Brain microvascular endothelial cell (primary cell): ENCODE measurements at regions not wholly inside any gene's neighbourhood (a gene's known extent, or its start where the extent isn't known, plus 50 kb on each side); places are given as distances from the start of the nearest gene placed in this dataset.

ENCODE experiments used
- DNase-seq: peaks from one replicate; pipeline ENCODE4 v3.0.0-alpha.2; 2020
- H3K27ac ChIP-seq: fragments of 250-450 bp; sonication (Bioruptor Pico); 2 replicates; pipeline ENCODE4 v1.5.1; 2020; ENCODE audit warnings: mild to moderate bottlenecking, moderate library complexity
- H3K27me3 ChIP-seq: fragments of 250-450 bp; sonication (Bioruptor Pico); replicated peaks from 2 replicates; pipeline ENCODE4 v1.5.1; 2020; ENCODE audit warnings: mild to moderate bottlenecking
- H3K36me3 ChIP-seq: fragments of 250-450 bp; sonication (Bioruptor Pico); replicated peaks from 2 replicates; pipeline ENCODE4 v1.5.1; 2020; ENCODE audit warnings: mild to moderate bottlenecking
- H3K4me3 ChIP-seq: 2 replicates; pipeline ENCODE4 v1.5.1; 2011; ENCODE audit warnings: low read depth, mild to moderate bottlenecking, control low read depth, low read length, moderate library complexity
- in situ Hi-C: cut with HindIII; loops from 2 replicates; pipeline ENCODE4 v1.10.0; 2017; ENCODE audit warnings: low sequenced_read_pairs, low pct_ligation_motif_present
- TF ChIP-seq, protein P1 (sequence below): IDR thresholded peaks from 2 replicates; pipeline ENCODE4 v1.5.1; 2011; ENCODE audit warnings: low read depth, mild to moderate bottlenecking, moderate library complexity, low read length, control low read depth, inconsistent platforms; ENCODE audit errors: missing control alignments

DNA sequence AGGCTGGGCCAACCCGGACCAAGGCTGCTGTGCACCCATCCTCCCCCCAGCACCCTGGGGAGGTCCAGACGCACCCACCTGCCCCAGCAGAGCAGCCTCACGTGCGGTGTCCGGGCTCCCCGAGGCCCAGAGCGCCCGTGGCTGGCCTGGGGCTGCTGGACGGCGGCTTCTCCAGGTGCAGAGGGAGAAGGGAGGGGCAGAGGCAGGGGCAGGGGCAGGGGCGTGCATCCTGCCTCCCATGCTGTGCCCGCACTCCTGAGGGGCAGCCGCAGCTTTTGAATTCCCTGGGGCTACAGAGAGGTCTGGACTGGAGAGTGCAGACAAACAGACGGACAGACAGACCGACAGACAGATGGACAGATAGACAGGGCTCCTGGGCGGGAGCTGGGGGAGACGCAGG is 83.6 kb upstream of the PRR5 start:
- no peak for DNase-seq
- no peaks in the 10 kb centered on the region for H3K36me3 ChIP-seq
- in situ Hi-C loops, result no loop called here
- H3K27me3 ChIP-seq, result no peaks in the 10 kb centered on the region
- H3K27ac ChIP-seq, result no peak overlapping the region
- H3K4me3 ChIP-seq, result no peak overlapping the region
- TF ChIP-seq, protein P1, sequence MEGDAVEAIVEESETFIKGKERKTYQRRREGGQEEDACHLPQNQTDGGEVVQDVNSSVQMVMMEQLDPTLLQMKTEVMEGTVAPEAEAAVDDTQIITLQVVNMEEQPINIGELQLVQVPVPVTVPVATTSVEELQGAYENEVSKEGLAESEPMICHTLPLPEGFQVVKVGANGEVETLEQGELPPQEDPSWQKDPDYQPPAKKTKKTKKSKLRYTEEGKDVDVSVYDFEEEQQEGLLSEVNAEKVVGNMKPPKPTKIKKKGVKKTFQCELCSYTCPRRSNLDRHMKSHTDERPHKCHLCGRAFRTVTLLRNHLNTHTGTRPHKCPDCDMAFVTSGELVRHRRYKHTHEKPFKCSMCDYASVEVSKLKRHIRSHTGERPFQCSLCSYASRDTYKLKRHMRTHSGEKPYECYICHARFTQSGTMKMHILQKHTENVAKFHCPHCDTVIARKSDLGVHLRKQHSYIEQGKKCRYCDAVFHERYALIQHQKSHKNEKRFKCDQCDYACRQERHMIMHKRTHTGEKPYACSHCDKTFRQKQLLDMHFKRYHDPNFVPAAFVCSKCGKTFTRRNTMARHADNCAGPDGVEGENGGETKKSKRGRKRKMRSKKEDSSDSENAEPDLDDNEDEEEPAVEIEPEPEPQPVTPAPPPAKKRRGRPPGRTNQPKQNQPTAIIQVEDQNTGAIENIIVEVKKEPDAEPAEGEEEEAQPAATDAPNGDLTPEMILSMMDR, result no peak

DNA sequence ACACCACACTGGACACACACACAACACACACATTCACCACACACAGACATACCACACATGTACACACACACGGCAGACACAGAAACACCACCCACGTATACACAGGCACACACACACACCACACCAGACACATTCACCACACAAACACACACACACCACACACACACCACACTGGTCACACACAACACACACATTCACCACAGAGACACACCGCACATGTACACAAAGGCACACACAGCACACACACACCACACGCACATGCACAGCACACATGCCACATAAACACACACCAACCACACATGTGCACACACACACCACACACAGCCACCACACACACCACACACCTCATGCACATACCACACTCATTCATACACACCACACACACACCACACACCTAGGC is 84.2 kb upstream of the PRR5 start:
- DNase-seq, result no peak
- in situ Hi-C loops, result no loop called here
- H3K36me3 ChIP-seq, result no peaks in the 10 kb centered on the region
- H3K27me3 ChIP-seq, result no peaks in the 10 kb centered on the region
- H3K4me3 ChIP-seq, result no peak overlapping the region
- H3K27ac ChIP-seq, result no peak overlapping the region
- TF ChIP-seq, protein P1, result no peak

DNA sequence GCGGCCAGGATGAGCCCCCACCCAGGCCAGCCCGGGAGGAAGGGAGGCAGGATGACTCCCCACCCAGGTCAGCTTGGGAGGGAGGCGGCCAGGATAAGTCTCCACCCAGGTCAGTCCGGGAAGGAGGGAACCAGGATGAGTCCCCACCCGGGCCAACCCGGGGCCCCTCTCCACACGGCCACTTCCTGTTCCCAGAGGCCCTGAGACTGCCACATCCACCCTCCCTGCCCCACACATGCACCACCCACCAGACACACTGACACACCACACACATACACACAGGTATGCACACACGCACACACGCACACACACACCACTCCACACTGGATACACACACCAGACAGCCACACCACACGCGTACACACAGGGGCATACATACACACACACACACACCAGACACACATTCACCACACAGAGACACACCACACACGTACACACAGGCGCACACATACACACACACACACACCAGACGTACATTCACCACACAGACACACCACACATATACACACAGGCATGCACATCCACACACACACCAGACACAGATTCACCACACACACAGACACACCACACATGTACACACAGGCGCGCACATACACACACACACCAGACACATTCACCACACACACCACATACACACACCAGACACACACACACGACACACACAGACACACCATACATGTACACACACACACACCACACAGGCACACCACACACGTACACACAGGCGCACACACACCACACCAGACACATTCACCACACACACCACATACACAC is 84.9 kb upstream of the PRR5 start:
- TF ChIP-seq, protein P1, result no peak
- in situ Hi-C loops, result no loop called here
- H3K4me3 ChIP-seq, result no peak overlapping the region
- DNase-seq, result no peak
- H3K27ac ChIP-seq, result no peak overlapping the region
- no peaks in the 10 kb centered on the region for H3K27me3 ChIP-seq
- H3K36me3 ChIP-seq, result no peaks in the 10 kb centered on the region

DNA sequence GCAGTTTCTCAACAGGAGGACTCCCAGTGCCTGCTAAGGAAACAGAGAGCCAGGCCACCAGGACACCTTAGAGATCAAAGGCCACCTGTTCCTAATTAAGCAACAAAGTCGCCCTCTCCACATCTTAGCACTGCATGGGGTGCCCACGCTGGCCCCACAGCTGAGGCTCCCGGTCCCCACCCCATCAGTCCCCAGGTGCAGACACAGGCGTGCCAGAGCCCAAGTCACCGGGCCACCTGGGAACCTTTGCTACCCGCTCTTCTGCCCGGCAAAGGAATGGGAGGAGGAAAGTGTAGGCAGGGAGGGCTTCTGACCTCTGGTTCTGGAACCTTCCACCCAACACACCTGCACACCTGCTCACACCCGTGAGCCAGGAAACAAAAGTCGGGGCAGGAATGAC is 85.5 kb upstream of the PRR5 start:
- Histone ChIP-seq H3K27me3 (no peaks in the 10 kb centered on the region), H3K36me3 (no peaks in the 10 kb centered on the region), H3K4me3 (no peak overlapping the region), H3K27ac (no peak overlapping the region)
- in situ Hi-C loops, result no loop called here
- TF ChIP-seq, protein P1, result no peak
- DNase-seq, result no peak

DNA sequence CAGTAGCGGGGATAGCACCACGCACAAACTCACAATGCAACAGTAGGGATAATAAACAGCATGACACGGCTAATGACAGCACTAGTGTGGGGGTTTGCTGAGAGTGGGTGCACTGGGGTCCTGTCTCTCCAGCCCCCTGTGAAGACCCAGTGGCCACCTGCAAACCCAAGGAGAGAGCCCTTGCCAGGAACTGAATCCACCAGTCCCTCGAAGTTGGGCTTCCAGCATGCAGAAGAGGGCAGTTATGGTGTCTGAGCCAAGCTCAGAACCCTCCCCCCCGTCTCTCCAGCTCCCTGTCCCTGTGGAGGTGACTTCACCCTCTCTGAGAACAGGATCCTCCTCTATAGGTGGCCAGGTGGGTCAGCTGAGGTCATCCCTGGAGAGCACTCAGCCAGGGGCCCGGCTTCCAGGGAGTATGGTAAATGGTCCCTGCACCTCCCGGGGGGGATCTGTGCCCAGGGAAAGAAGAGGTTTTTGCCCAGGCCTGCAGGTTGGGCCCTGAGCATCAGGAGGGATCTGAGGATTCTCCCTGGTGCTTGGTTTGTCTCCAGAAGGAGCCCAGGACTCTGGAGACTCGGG is 86.3 kb upstream of the PRR5 start:
- H3K27ac ChIP-seq, result no peak overlapping the region
- H3K36me3 ChIP-seq, result no peaks in the 10 kb centered on the region
- TF ChIP-seq, protein P1, result no peak
- H3K27me3 ChIP-seq, result no peaks in the 10 kb centered on the region
- in situ Hi-C loops, result no loop called here
- DNase-seq, result no peak
- no peak overlapping the region for H3K4me3 ChIP-seq
